GM21529 (cell line): ENCODE measurements at regions not wholly inside any gene's neighbourhood (a gene's known extent, or its start where the extent isn't known, plus 50 kb on each side); places are given as distances from the start of the nearest gene placed in this dataset.

Experiments
- ATAC-seq: cut with Tn5 transposase; IDR thresholded peaks from one replicate; pipeline ENCODE4 v1.9.1; 2021; ENCODE audit not compliant: unreplicated experiment

- no peak for ATAC-seq
These were observed 54.4 kb downstream of the ZNF503 start for GRCh38 chr10:75347186-75347585.

DNA sequence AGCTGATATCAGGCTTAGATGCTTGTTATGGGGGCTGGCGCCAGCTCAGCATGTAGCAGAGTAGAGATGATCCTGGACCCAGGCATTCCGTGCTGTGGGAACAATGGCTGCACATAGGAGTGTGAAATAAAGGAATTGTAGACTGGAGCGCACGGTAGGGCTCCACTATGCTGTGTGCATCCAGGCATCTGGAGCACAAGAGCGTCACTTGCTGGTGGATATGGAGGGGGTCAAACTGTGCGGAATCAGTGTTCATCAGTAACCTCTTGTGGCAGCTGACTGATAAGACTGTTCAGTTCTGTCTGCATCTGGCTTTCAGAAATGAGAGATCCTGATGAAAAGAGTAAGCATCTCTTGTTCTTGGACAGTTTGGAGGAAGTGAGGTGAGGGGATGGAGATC lies 55.8 kb downstream of the ZNF503 start:
- no peak for ATAC-seq

DNA sequence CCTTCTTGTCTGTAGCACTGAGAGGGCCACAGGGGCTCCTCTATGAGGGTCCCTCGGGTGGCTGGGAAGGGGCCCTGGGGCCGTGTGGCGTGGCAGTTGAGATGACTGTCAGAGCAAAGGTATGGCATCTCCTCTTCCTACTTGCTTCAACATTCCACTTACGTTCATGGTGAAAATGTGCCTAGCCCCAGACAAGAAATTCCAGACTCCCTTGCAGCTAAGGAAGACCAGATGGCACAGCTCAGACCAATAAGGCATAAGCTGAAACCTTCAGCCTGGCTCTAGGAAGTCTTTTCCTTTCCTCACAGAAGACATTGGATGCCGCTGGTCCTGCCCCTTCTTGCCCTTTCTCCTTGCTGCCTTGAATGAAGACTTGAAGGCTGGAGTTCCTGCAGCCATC lies 57.4 kb downstream of the ZNF503 start:
- no peak for ATAC-seq

- no peak for ATAC-seq
These were observed 59.2 kb downstream of the ZNF503 start for GRCh38 chr10:75342397-75342796.

DNA sequence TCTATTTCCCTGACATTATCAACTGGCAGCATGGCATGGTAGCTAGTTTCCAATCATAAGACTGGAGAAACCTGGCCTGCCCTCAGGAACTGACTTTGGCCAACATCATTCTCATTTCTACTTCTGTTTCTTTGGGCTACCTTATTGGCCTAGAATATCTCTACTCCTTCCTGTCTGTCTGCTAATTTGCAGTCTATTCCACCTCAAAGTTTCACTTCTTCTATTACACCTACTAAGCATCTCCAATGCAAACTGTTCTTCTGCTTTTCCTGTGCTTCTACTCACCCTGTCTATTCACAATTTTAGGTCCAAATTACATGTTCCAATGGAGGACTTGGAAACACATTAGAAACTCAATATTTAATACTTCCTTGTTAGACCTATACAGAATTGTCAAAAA lies 65.6 kb downstream of the ZNF503 start:
- ATAC-seq = peak; percentile 99

DNA sequence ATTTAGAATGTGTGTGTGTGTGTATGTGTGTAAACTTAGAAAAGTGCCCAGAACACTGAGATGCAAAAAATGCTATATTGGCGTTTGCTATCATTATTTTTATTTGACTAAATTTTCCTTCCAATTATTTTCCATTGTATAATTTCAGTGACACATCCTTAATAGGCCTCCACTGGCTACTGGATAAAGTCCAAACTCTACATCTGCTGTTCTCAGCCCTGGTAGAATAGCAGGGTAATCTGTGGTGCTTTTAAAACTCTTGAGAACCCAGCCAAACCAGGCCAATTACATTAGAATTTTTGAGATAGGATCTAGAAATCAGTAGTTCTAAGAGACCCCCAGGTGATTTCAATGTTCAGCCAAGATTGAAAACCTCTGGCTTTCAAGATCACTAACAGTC lies 66.4 kb downstream of the ZNF503 start:
- ATAC-seq = no peak

GRCh38 chr10:75334720-75335119 lies 66.8 kb downstream of the ZNF503 start:
- ATAC-seq = no peak

- no peak for ATAC-seq
These were observed 69.5 kb downstream of the ZNF503 start for GRCh38 chr10:75332081-75332480.

GRCh38 chr10:75331081-75331480 lies 70.5 kb downstream of the ZNF503 start:
- no peak for ATAC-seq

DNA sequence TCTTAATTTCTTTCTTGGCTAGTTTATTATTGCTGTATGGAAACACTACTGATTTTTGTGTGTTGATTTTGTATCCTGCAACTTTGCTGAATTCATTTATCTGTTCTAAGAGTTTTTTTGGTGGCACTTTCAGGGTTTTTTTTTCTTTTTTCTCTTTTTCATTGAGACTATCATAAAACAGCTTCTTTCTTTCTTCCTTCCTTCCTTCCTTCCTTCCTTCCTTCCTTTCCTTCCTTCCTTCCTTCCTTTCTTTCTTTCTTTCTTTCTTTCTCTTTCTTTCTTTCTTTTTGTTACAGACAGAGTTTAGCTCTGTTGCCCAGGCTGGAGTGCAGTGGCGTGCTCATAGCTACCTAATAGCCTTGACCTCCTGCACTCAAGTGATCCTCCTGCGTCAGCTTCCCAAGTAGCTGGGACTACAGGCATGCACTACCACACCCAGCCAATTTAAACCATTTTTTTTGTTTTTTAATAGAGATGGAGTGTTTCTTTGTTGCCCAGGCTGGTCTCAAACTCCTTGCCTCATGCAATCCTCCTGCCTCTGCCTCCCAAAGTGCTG lies 72.3 kb downstream of the ZNF503 start:
- ATAC-seq = no peak

DNA sequence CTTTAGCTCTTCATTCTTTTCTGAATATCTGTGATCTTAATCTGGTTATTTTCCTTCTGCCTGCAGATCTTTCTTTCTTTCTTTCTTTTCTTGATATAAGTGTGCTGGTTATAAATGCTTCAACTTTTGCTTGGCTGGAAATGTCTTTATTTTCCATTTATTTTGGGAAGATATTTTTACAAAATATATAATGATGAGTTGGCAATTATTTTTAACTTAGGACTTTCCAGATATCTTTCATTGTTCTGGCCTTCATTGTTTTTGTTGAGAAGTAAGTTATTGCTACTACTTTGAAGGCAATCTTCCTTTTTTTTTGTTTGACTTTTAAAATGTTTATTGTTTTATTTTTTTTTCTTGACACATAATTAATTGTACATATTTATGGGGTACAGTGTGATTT lies 75.3 kb downstream of the ZNF503 start:
- no peak for ATAC-seq

- ATAC-seq = no peak
These were observed 82.3 kb downstream of the ZNF503 start for GRCh38 chr10:75319274-75319673.

DNA sequence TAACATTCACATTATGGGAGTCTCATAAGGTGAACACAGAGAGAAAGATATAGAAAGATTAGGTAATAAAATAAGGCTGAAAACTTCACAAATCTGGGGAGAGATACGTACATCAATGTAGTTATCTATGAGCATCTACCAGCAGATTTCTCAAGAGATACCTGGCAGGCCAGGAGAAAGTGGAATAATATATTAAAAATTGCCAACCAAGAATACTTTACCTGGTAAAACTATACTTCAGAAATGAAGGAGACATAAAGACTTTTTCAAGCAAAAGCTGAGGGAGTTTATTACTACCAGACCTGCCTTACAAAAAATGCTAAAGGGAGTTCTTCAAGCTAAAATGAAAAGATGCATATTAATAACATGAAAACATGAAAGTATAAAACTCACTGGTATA lies 78.8 kb upstream of the COMTD1 start:
- ATAC-seq = no peak

DNA sequence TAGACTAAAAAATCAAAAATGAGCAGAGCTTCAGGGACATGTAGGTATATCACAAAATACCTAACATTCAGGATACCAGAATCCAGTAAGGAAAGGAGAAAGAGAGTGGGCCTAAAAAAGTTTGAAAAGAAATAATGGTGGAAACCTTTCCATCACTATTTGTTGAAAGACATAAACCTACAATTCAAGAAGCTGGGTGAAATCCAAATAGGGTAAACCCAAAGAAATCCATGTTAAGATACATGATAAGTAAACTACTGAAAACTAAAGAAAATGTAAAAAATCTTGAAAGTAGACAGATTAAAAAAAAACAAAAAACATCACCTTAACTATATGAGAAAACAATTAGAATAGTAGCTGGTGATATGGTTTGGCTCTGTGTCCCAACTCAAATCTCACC lies 76.7 kb upstream of the COMTD1 start:
- ATAC-seq = no peak

DNA sequence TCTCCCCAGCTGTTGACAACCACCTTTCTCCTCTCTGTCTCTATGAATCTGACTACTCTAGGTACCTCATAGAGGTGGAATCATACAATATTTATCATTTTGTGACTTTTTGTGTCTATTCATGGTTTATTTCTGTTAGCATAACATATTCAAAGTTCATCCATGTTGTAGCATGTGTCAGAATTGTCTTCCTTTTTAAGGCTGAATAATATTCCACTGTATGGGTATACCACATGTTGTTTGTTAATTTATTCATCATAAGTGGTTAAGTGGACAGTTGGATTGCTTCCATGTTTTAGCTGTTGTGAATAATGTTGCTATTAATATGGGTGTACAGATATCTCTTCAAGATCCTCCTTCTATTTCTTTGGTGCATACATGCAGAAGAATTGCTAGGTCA lies 69.9 kb upstream of the COMTD1 start:
- no peak for ATAC-seq

GRCh38 chr10:75304741-75305390 lies 69.1 kb upstream of the COMTD1 start:
- ATAC-seq = no peak

GRCh38 chr10:75304313-75304712 lies 68.6 kb upstream of the COMTD1 start:
- no peak for ATAC-seq

GRCh38 chr10:75303045-75303777 lies 67.5 kb upstream of the COMTD1 start:
- ATAC-seq = no peak

- no peak for ATAC-seq
These were observed 66.3 kb upstream of the COMTD1 start for GRCh38 chr10:75302029-75302428.

DNA sequence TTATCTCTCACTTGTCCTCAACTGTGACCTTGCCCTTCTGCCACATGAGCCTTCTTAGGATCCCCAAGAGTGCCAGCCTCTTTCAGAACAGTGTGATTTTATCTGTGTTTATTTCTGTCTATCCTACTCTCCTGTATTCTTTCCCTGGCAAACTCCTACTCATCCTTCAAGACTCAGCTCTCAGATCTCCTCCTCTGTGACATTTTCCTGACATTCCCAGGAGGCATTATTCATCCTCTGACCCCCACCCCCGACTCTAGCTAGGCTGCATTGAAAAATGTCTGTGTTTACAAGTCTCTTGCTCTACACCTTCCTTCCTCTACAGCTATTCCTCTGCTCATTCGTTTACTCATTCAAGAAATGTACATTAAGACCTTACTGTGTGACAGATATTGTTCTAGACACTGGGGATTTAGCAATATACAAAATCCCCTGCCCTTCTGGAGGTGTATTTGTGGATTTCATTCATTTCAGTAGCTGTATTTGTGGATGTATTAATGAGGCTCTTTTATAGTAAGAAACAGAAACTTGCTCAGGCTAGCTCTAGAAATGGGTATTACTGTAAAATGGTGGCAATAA lies 61.4 kb upstream of the COMTD1 start:
- no peak for ATAC-seq

DNA sequence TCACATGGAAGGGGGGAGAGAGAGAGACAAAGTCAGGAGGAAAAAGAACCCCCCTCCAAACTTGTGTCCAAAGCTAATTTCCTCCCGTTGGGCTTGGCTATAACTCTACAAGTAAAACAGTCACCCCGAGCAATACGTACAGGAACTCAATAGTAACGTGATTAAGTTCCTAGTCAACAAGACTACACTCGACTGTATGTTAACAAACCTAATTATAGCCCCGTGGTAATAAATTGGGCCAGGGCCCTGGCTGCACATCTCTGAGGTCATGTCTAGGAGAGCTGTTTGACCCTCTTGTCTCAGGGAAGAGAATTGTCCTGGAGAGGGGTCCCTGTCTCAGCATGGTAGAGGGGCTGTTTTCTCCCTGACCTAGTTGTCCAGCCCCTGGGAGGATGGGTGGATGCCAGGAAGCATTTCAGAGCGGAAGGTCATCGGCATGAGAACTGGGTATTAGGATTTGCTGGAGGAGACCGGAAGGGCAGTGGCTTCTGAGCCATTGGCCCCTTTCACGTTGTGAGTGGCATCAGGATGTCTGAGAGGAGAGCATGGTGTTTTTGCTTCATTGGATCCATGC lies 60.2 kb upstream of the COMTD1 start:
- no peak for ATAC-seq
